ENCODE measurements at regions not wholly inside any gene's neighbourhood (a gene's known extent, or its start where the extent isn't known, plus 50 kb on each side); places are given as distances from the start of the nearest gene placed in this dataset.

DNA sequence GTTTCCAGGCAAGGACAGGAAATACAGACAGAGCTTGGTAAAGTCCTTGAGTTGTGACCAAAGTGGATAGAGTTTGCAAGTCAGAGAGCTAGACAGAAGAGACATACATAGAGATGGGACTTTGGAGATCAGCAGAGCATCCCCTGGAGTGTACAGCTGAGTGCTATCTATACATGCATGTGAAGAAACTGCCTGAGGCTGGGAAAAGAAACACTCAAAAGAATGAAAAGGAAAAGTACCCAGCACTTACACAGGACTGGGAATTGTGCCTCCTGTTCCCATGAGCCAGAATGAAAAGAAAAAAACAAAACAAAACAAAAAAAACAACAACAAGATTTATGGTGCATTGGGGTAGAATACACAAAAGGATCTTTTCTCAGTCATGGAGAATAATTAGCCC, 606.4 kb downstream of the ZNF608 start:
- Histone ChIP-seq H3K4me1 (ENCODE audit: insufficient read depth, low read length) (no peaks in the 10 kb centered on the region), H3K9ac (ENCODE audit: extremely low read depth, insufficient read length, low read length) (no peak overlapping the region), H3K14ac (ENCODE audit: insufficient read depth, low read length) (no peak overlapping the region), H3K4me2 (ENCODE audit: insufficient read depth, insufficient read length, low read length) (no peak overlapping the region), H2BK120ac (ENCODE audit: low read depth, low read length, poor library complexity, severe bottlenecking) (no peak overlapping the region), H3K9me3 (ENCODE audit: control insufficient read depth, low read depth, low read length) (no peaks in the 10 kb centered on the region), H3K23me2 (ENCODE audit: insufficient read length, low read depth, low read length, poor library complexity, severe bottlenecking) (no peaks in the 10 kb centered on the region), H2BK15ac (ENCODE audit: low read depth, low read length) (no peak overlapping the region), H3K23ac (ENCODE audit: insufficient read length, low read depth, low read length) (no peak overlapping the region), H2BK5ac (ENCODE audit: insufficient read length, low read length) (no peak overlapping the region), H4K91ac (ENCODE audit: insufficient read length, low read depth, low read length) (no peak overlapping the region), H3K4ac (ENCODE audit: low read depth, low read length) (no peak overlapping the region), H3K79me1 (ENCODE audit: insufficient read depth, low read depth, low read length, poor library complexity, severe bottlenecking) (no peaks in the 10 kb centered on the region), H4K5ac (ENCODE audit: insufficient read length, low read depth, low read length) (no peak overlapping the region), H3K56ac (ENCODE audit: insufficient read length, low read depth, low read length) (no peak overlapping the region), H2BK12ac (ENCODE audit: insufficient read length, low read depth, low read length) (no peak overlapping the region), H4K8ac (replicated peaks; ENCODE audit: insufficient read length, low read depth, low read length) (no peak overlapping the region), H3K27ac (ENCODE audit: insufficient read length, low read depth, low read length) (no peak overlapping the region), H2AK5ac (ENCODE audit: insufficient read length, low read length) (no peak overlapping the region), H3T11ph (ENCODE audit: low read length) (no peak overlapping the region), H3K79me2 (ENCODE audit: insufficient read depth, low read length) (no peaks in the 10 kb centered on the region), H3K18ac (ENCODE audit: insufficient read length, low read depth, low read length) (no peak overlapping the region), H2BK20ac (ENCODE audit: low read depth, low read length, poor library complexity, severe bottlenecking) (no peak overlapping the region), H4K20me1 (ENCODE audit: control insufficient read depth, insufficient read depth, insufficient read length) (no peaks in the 10 kb centered on the region), H2AFZ (ENCODE audit: low read length) (no peak overlapping the region), H3K27me3 (ENCODE audit: insufficient read depth, low read length) (no peaks in the 10 kb centered on the region)
- Mint-ChIP-seq H3K4me1 (no peaks in the 10 kb centered on the region), H3K4me3 (no peak overlapping the region), H3K27me3 (ENCODE audit: low read depth) (no peaks in the 10 kb centered on the region), H3K9me3 (peaks cover 11 to 20% of the 10 kb centered on the region in 2 experiments), H3K27ac (no peak overlapping the region), H3K36me3 (ENCODE audit: insufficient read depth in 1 of 3, low read depth in 3 of 3) (peaks cover 4 to 28% (median 7%) of the 10 kb centered on the region in 3 experiments; a peak in 5 of 7 replicates)
- TF ChIP-seq, protein P1, sequence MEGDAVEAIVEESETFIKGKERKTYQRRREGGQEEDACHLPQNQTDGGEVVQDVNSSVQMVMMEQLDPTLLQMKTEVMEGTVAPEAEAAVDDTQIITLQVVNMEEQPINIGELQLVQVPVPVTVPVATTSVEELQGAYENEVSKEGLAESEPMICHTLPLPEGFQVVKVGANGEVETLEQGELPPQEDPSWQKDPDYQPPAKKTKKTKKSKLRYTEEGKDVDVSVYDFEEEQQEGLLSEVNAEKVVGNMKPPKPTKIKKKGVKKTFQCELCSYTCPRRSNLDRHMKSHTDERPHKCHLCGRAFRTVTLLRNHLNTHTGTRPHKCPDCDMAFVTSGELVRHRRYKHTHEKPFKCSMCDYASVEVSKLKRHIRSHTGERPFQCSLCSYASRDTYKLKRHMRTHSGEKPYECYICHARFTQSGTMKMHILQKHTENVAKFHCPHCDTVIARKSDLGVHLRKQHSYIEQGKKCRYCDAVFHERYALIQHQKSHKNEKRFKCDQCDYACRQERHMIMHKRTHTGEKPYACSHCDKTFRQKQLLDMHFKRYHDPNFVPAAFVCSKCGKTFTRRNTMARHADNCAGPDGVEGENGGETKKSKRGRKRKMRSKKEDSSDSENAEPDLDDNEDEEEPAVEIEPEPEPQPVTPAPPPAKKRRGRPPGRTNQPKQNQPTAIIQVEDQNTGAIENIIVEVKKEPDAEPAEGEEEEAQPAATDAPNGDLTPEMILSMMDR (conservative IDR thresholded peaks at IDR 0.05): no peak
- DNase-seq: no peak
